HG02852 (cell line): ENCODE measurements at regions not wholly inside any gene's neighbourhood (a gene's known extent, or its start where the extent isn't known, plus 50 kb on each side); places are given as distances from the start of the nearest gene placed in this dataset.

Experiments
- ATAC-seq: cut with Tn5 transposase; IDR thresholded peaks from one replicate; pipeline ENCODE4 v1.9.1; 2021; ENCODE audit warnings: mild to moderate bottlenecking, moderate library complexity; ENCODE audit not compliant: unreplicated experiment

GRCh38 chr13:40161931-40162330 lies 504.5 kb downstream of the FOXO1 start:
- ATAC-seq: no peak

- ATAC-seq: no peak
Measured at GRCh38 chr13:40163066-40164000, 503.1 kb downstream of the FOXO1 start.

- ATAC-seq: no peak
Measured at GRCh38 chr13:40164133-40164532, 502.3 kb downstream of the FOXO1 start.

- no peak for ATAC-seq
Measured at GRCh38 chr13:40165316-40165932, 501.0 kb downstream of the FOXO1 start.

- no peak for ATAC-seq
Measured at GRCh38 chr13:40167327-40167726, 499.1 kb downstream of the FOXO1 start.

- no peak for ATAC-seq
Measured at GRCh38 chr13:40168425-40169166, 497.8 kb downstream of the FOXO1 start.

- ATAC-seq: no peak
Measured at GRCh38 chr13:40169476-40169875, 497.0 kb downstream of the FOXO1 start.

GRCh38 chr13:40170091-40170490 lies 496.4 kb downstream of the FOXO1 start:
- ATAC-seq: no peak

GRCh38 chr13:40170982-40171381 lies 495.5 kb downstream of the FOXO1 start:
- ATAC-seq: no peak

GRCh38 chr13:40171566-40171965 lies 494.9 kb downstream of the FOXO1 start:
- ATAC-seq: no peak

- no peak for ATAC-seq
Measured at GRCh38 chr13:40172149-40172591, 494.3 kb downstream of the FOXO1 start.

GRCh38 chr13:40172878-40173277 lies 493.6 kb downstream of the FOXO1 start:
- no peak for ATAC-seq

GRCh38 chr13:40175639-40176038 lies 490.8 kb downstream of the FOXO1 start:
- no peak for ATAC-seq

- no peak for ATAC-seq
Measured at GRCh38 chr13:40176242-40176641, 490.2 kb downstream of the FOXO1 start.

- no peak for ATAC-seq
Measured at GRCh38 chr13:40178130-40178529, 488.3 kb downstream of the FOXO1 start.

- no peak for ATAC-seq
Measured at GRCh38 chr13:40179445-40180281, 486.8 kb downstream of the FOXO1 start.

GRCh38 chr13:40180776-40181175 lies 485.7 kb downstream of the FOXO1 start:
- no peak for ATAC-seq

- ATAC-seq: no peak
Measured at GRCh38 chr13:40181203-40181845, 485.1 kb downstream of the FOXO1 start.

- ATAC-seq: no peak
Measured at GRCh38 chr13:40182591-40182990, 483.9 kb downstream of the FOXO1 start.

GRCh38 chr13:40185414-40185813 lies 481.0 kb downstream of the FOXO1 start:
- no peak for ATAC-seq
